Kidney epithelial cell (primary cell): ENCODE measurements at regions not wholly inside any gene's neighbourhood (a gene's known extent, or its start where the extent isn't known, plus 50 kb on each side); places are given as distances from the start of the nearest gene placed in this dataset.
"Not testable (repeated sequence)": the region's sequence is repeated elsewhere in the genome, so short reads cannot be mapped to it uniquely, and the experiment has no call there.

Experiments used
- DNase-seq: peaks from one replicate; pipeline ENCODE4 v3.0.0-alpha.2; 2010; ENCODE audit warnings: low read depth
- H3K27me3 ChIP-seq: 2 replicates; pipeline ENCODE4 v1.6.0; 2011; ENCODE audit warnings: low read length; ENCODE audit not compliant: control insufficient read depth, insufficient read depth
- H3K36me3 ChIP-seq: 2 replicates; pipeline ENCODE4 v1.5.1; 2011; ENCODE audit warnings: low read length; ENCODE audit not compliant: control insufficient read depth, insufficient read depth
- H3K4me3 ChIP-seq: 2 replicates; pipeline ENCODE4 v1.5.1; 2011; ENCODE audit warnings: low read depth, mild to moderate bottlenecking, control low read depth, low read length
- TF ChIP-seq, protein P1 (sequence below): IDR thresholded peaks from 2 replicates; pipeline ENCODE4 v1.5.1; 2011; ENCODE audit warnings: mild to moderate bottlenecking, moderate library complexity, low read length, control low read depth, inconsistent platforms; ENCODE audit not compliant: insufficient read depth, poor library complexity, severe bottlenecking

DNA sequence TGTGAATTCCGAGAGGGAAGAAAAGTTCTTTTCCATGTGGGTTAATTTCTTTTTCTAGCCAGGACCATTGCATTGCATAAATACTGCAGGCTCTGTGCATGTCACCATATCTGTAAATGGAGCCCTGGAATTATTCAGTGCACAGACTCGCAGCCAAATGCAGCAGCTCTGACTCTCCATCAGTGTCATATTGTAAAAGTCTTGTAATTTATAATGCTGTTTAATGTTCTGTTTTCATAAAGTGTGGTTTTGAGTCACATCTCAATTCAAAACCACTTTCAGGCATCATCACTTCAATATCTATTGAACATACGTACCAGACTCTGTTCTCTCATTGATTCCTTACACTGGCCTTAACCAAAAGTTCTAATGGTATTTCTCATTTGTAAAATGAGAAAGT is 193.9 kb upstream of the RPL34 start:
- Histone ChIP-seq H3K36me3 (no peaks in the 10 kb centered on the region), H3K4me3 (no peak overlapping the region), H3K27me3 (no peaks in the 10 kb centered on the region)
- TF ChIP-seq, protein P1, sequence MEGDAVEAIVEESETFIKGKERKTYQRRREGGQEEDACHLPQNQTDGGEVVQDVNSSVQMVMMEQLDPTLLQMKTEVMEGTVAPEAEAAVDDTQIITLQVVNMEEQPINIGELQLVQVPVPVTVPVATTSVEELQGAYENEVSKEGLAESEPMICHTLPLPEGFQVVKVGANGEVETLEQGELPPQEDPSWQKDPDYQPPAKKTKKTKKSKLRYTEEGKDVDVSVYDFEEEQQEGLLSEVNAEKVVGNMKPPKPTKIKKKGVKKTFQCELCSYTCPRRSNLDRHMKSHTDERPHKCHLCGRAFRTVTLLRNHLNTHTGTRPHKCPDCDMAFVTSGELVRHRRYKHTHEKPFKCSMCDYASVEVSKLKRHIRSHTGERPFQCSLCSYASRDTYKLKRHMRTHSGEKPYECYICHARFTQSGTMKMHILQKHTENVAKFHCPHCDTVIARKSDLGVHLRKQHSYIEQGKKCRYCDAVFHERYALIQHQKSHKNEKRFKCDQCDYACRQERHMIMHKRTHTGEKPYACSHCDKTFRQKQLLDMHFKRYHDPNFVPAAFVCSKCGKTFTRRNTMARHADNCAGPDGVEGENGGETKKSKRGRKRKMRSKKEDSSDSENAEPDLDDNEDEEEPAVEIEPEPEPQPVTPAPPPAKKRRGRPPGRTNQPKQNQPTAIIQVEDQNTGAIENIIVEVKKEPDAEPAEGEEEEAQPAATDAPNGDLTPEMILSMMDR: no peak
- no peak for DNase-seq

DNA sequence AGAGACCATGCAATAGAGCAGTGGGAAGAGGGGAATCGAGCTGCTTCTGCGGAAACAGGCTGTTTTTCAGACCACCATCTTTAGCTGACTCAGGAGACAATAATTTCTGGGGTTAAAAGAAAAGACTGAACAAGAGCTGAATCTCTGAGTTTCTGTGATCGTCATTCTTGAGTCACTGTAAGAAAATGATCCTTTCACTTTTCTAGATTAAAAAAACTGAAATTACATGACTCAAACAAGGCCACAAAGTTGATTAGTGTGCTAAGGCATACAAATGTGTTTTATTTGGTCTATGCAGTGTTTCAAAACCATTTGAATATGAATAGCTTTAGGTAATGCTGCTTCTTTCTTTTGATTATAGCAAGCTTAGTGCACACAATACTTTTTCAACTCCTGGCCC is 194.4 kb upstream of the RPL34 start:
- Histone ChIP-seq H3K27me3 (no peaks in the 10 kb centered on the region), H3K4me3 (no peak overlapping the region), H3K36me3 (no peaks in the 10 kb centered on the region)
- DNase-seq: peak; percentile 43
- TF ChIP-seq, protein P1: no peak

DNA sequence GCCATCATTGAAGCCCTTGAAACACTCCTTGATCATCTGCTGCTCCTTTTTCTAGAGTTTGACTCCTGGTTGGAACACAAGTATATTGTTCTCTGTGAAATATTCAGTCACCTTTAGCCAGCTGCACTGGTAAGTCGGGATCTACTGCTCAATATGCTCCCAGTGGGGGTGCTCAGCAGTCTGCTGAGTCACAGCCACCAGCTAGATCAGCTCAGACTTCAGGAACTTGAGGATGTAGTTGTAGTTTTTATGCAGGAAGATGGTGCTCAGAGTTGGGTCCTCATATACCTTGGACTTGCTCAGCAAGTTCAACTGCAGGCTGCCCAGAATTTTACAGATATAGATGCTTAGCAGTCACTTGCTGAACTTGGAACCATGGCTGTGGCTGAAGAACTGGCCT is 202.5 kb upstream of the RPL34 start:
- H3K4me3 ChIP-seq: no peak overlapping the region
- TF ChIP-seq, protein P1: no peak
- H3K36me3 ChIP-seq: no peaks in the 10 kb centered on the region
- H3K27me3 ChIP-seq: no peaks in the 10 kb centered on the region
- no peak for DNase-seq

DNA sequence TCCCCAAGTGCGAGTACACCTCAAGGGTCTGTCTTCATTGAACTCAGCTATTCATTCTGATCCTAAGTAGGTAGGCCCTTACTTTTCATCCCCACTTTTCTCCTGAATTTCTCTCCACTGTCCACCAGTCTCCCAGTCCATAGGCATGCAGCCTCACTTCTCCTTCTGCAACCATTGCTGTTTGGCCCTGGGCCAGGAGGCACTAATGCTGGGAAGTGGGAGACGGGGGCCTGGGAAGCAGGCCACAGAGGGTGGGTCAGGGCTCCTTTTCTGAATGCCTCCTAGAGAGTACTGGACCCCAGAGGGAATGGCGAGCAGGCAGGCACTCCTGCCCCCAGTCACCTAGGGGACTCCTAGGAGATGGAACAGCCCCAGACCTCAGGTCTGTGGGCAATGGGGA is 203.5 kb upstream of the RPL34 start:
- Histone ChIP-seq H3K4me3 (no peak overlapping the region), H3K36me3 (no peaks in the 10 kb centered on the region), H3K27me3 (no peaks in the 10 kb centered on the region)
- DNase-seq: no peak
- TF ChIP-seq, protein P1: no peak

DNA sequence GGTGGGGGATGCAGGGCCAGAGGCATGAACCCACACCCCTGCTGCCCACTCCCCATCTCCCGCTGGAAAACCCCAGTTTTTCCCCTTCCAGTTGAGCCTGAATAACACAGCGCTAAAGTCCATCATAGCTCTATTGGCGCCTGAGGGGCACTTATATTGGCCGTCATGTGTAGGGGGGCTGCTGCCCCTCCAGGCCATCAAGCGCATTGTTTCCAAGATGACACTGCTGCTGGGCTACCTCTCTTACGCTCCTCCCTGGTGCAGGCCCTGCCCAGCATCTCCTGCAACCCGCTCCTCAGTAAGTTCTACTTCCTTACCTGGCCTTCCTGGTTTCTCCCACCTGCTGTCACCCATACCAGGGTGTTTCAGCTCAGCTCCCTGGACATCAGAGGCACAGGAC is 205.0 kb upstream of the RPL34 start:
- H3K4me3 ChIP-seq: no peak overlapping the region
- no peaks in the 10 kb centered on the region for H3K27me3 ChIP-seq
- no peaks in the 10 kb centered on the region for H3K36me3 ChIP-seq
- TF ChIP-seq, protein P1: no peak
- DNase-seq: no peak

DNA sequence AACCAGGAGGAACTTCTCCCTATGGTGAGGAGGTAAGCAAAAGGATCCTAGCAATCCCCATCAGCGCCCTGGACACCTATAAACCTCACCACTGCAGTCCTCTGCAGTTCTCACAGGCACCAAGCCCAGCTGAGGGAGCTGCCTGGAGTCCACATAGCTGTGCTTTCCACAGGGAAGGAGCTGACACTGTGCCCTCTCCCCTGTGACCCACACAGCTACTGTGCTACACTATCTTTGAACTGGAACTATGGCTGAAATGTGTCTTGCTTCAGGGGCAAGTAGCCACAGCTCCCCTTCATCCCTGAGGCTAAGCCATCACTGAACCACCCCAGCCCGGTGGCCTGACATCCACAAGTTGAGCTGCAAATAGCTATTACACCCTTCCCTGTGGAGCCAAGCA is 208.5 kb upstream of the RPL34 start:
- TF ChIP-seq, protein P1: no peak
- DNase-seq: no peak
- no peaks in the 10 kb centered on the region for H3K27me3 ChIP-seq

DNA sequence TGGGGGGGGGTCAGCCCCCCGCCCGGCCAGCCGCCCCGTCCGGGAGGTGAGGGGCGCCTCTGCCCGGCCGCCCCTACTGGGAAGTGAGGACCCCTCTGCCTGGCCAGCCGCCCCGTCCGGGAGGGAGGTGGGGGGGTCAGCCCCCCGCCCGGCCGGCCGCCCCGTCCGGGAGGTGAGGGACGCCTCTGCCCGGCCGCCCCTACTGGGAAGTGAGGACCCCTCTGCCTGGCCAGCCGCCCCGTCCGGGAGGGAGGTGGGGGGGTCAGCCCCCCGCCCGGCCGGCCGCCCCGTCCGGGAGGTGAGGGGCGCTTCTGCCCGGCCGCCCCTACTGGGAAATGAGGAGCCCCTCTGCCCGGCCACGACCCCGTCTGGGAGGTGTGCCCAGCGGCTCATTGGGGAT is 210.7 kb upstream of the RPL34 start:
- H3K4me3 ChIP-seq, H3K27me3 ChIP-seq, H3K36me3 ChIP-seq, DNase-seq: not testable (repeated sequence)

More for the DNA sequence above, 208.5 kb upstream of the RPL34 start:
- Histone ChIP-seq H3K4me3 (no peak overlapping the region), H3K36me3 (no peaks in the 10 kb centered on the region)
